Endothelial cell of hepatic sinusoid (primary cell): ENCODE measurements at regions not wholly inside any gene's neighbourhood (a gene's known extent, or its start where the extent isn't known, plus 50 kb on each side); places are given as distances from the start of the nearest gene placed in this dataset.

ENCODE experiments used
- in situ Hi-C: cut with HindIII; loops from 2 replicates; pipeline ENCODE4 v1.10.0; 2017; ENCODE audit warnings: low sequenced_read_pairs

GRCh38 chr5:40080191-40080590 lies 599.5 kb upstream of the PTGER4 start:
- in situ Hi-C loops: no loop called here

- in situ Hi-C loops: loop anchor here (10.0 kb wide), 1 partner anchor 344 kb away; no protein-coding TSS in a partner anchor
Observed at GRCh38 chr5:40078898-40079575, 600.7 kb upstream of the PTGER4 start.

- in situ Hi-C loops: loop anchor here (10.0 kb wide), 1 partner anchor 340 kb away; no protein-coding TSS in a partner anchor
Observed at GRCh38 chr5:40074826-40075225, 604.9 kb upstream of the PTGER4 start.

- in situ Hi-C loops: loop anchor here (10.0 kb wide), 1 partner anchor 339 kb away; no protein-coding TSS in a partner anchor
Observed at GRCh38 chr5:40073927-40074326, 605.8 kb upstream of the PTGER4 start.

- in situ Hi-C loops: loop anchor here (10.0 kb wide), 1 partner anchor 337 kb away; no protein-coding TSS in a partner anchor
Observed at GRCh38 chr5:40071870-40072269, 607.8 kb upstream of the PTGER4 start.

- in situ Hi-C loops: no loop called here
Observed at GRCh38 chr5:40066616-40067015, 613.1 kb upstream of the PTGER4 start.

GRCh38 chr5:40052808-40053207 lies 626.9 kb upstream of the PTGER4 start:
- in situ Hi-C loops: no loop called here

- in situ Hi-C loops: no loop called here
Observed at GRCh38 chr5:40046792-40047191, 622.0 kb upstream of the DAB2 start.

GRCh38 chr5:40045429-40045828 lies 620.6 kb upstream of the DAB2 start:
- in situ Hi-C loops: no loop called here

- in situ Hi-C loops: no loop called here
Observed at GRCh38 chr5:40043916-40044315, 619.1 kb upstream of the DAB2 start.

GRCh38 chr5:40041452-40041851 lies 616.7 kb upstream of the DAB2 start:
- in situ Hi-C loops: no loop called here

GRCh38 chr5:40037713-40038112 lies 612.9 kb upstream of the DAB2 start:
- in situ Hi-C loops: no loop called here

- in situ Hi-C loops: no loop called here
Observed at GRCh38 chr5:40034441-40034840, 609.7 kb upstream of the DAB2 start.

- in situ Hi-C loops: no loop called here
Observed at GRCh38 chr5:40033411-40033810, 608.6 kb upstream of the DAB2 start.

- in situ Hi-C loops: no loop called here
Observed at GRCh38 chr5:40033009-40033408, 608.2 kb upstream of the DAB2 start.

- in situ Hi-C loops: no loop called here
Observed at GRCh38 chr5:40030661-40031060, 605.9 kb upstream of the DAB2 start.

GRCh38 chr5:40029711-40030495 lies 605.1 kb upstream of the DAB2 start:
- in situ Hi-C loops: no loop called here

GRCh38 chr5:40027400-40027799 lies 602.6 kb upstream of the DAB2 start:
- in situ Hi-C loops: no loop called here

- in situ Hi-C loops: no loop called here
Observed at GRCh38 chr5:40025586-40025985, 600.8 kb upstream of the DAB2 start.

GRCh38 chr5:40022057-40022456 lies 597.3 kb upstream of the DAB2 start:
- in situ Hi-C loops: no loop called here

GRCh38 chr5:40021007-40021406 lies 596.2 kb upstream of the DAB2 start:
- in situ Hi-C loops: no loop called here

GRCh38 chr5:40017918-40018317 lies 593.1 kb upstream of the DAB2 start:
- in situ Hi-C loops: no loop called here
